A673 (cell line): ENCODE measurements at regions not wholly inside any gene's neighbourhood (a gene's known extent, or its start where the extent isn't known, plus 50 kb on each side); places are given as distances from the start of the nearest gene placed in this dataset.

ENCODE experiments used
- BruUV-seq: library from RNA; stranded (reverse); fragments of 400-500 nt; replicated peaks from 2 replicates; lab custom pipeline; 2021; lab: Mats Ljungman, UMichigan
- CTCF ChIA-PET: fragments of 300-600 bp; sonication (Branson Sonifier 250); formaldehyde crosslinking; loops from one replicate; lab custom pipeline; 2022; ENCODE audit warnings: antibody characterized with exemption; lab: Charles Lee
- POLR2A ChIA-PET: fragments of 300-600 bp; sonication (Branson Sonifier 250); formaldehyde crosslinking; loops from one replicate; lab custom pipeline; 2022; ENCODE audit warnings: antibody characterized with exemption; ENCODE audit not compliant: low non-redundant PET; lab: Charles Lee
- DNase-seq: peaks from one replicate; pipeline ENCODE4 v3.0.0-alpha.2; 2015; ENCODE audit warnings: low spot score
- H3K27ac ChIP-seq: fragments of 200-600 bp; sonication (generic); 2 replicates; pipeline ENCODE4 v1.5.1; 2016; ENCODE audit warnings: mixed run types, low read depth, mild to moderate bottlenecking, mixed read lengths, antibody characterized with exemption, low read length; ENCODE audit not compliant: poor library complexity, severe bottlenecking
- H3K27me3 ChIP-seq: fragments of 200-600 bp; sonication (generic); replicated peaks from 2 replicates; pipeline ENCODE4 v1.6.1; 2017; ENCODE audit warnings: mixed run types, low read depth, mild to moderate bottlenecking, mixed read lengths, antibody characterized with exemption, low read length; ENCODE audit not compliant: insufficient read depth, poor library complexity
- H3K36me3 ChIP-seq: fragments of 200-600 bp; sonication (generic); 2 replicates; pipeline ENCODE4 v1.6.1; 2016; ENCODE audit warnings: mixed run types, mild to moderate bottlenecking, mixed read lengths, antibody characterized with exemption, low read length; ENCODE audit not compliant: insufficient read depth, poor library complexity, severe bottlenecking
- H3K4me1 ChIP-seq: fragments of 200-600 bp; sonication (generic); 2 replicates; pipeline ENCODE4 v1.6.1; 2017; ENCODE audit warnings: mixed run types, mild to moderate bottlenecking, mixed read lengths, antibody characterized with exemption, low read length; ENCODE audit not compliant: insufficient read depth, poor library complexity, severe bottlenecking
- H3K4me3 ChIP-seq: fragments of 200-600 bp; sonication (generic); 2 replicates; pipeline ENCODE4 v1.5.1; 2016; ENCODE audit warnings: low read depth, mixed run types, mild to moderate bottlenecking, mixed read lengths, low read length; ENCODE audit not compliant: poor library complexity, severe bottlenecking
- H3K9me3 ChIP-seq: fragments of 200-600 bp; sonication (generic); 2 replicates; pipeline ENCODE4 v1.6.1; 2016; ENCODE audit warnings: mixed run types, low read depth, mild to moderate bottlenecking, mixed read lengths, antibody characterized with exemption, low read length; ENCODE audit not compliant: poor library complexity, severe bottlenecking
- CTCF ChIP-seq: fragments of 300-800, 200-600 bp; sonication (generic); conservative IDR thresholded peaks from 2 replicates; pipeline ENCODE4 v1.5.1; 2017; ENCODE audit warnings: low read depth, mild to moderate bottlenecking, antibody characterized with exemption, low read length, moderate library complexity, mixed read lengths
- EZH2 ChIP-seq: fragments of 200-600 bp; sonication (generic); IDR thresholded peaks from 2 replicates; pipeline ENCODE4 v1.6.1; 2017; ENCODE audit warnings: borderline replicate concordance, low read depth, mild to moderate bottlenecking, mixed read lengths, antibody characterized with exemption, low read length; ENCODE audit not compliant: poor library complexity, severe bottlenecking
- intact Hi-C: fragments of 100-400 bp; cut with micrococcal nuclease; formaldehyde crosslinking; loops from one replicate; pipeline ENCODE4 v1.10.0; 2022; ENCODE audit not compliant: unreplicated experiment

- ChIA-PET CTCF (no interaction called here), POLR2A (no interaction called here)
- no peaks in the 10 kb centered on the region for H3K27me3 ChIP-seq
- H3K4me1 ChIP-seq: no peaks in the 10 kb centered on the region
- BruUV-seq: no TSS peak
- no peak overlapping the region for H3K4me3 ChIP-seq
- TF ChIP-seq EZH2 (no peak), CTCF (no peak)
- H3K9me3 ChIP-seq: no peaks in the 10 kb centered on the region
- intact Hi-C loops: no loop called here
- H3K27ac ChIP-seq: no peak overlapping the region
- no peak for DNase-seq
- no peaks in the 10 kb centered on the region for H3K36me3 ChIP-seq
These were observed 169.9 kb upstream of the RBPJ start for GRCh38 chr4:26150948-26151347.

GRCh38 chr4:26151615-26152014, 169.2 kb upstream of the RBPJ start:
- POLR2A ChIA-PET: no interaction called here

GRCh38 chr4:26152056-26152455, 168.8 kb upstream of the RBPJ start:
- no TSS peak for BruUV-seq
- H3K36me3 ChIP-seq: no peaks in the 10 kb centered on the region
- no peaks in the 10 kb centered on the region for H3K4me1 ChIP-seq
- no peak for TF ChIP-seq CTCF
- no peak for TF ChIP-seq EZH2
- CTCF ChIA-PET: no interaction called here
- no peaks in the 10 kb centered on the region for H3K9me3 ChIP-seq
- intact Hi-C loops: no loop called here
- H3K27ac ChIP-seq: no peak overlapping the region
- H3K4me3 ChIP-seq: no peak overlapping the region
- DNase-seq: no peak
- POLR2A ChIA-PET: no interaction called here
- H3K27me3 ChIP-seq: no peaks in the 10 kb centered on the region

More at GRCh38 chr4:26151615-26152014, 169.2 kb upstream of the RBPJ start:
- no peak overlapping the region for H3K27ac ChIP-seq
- no TSS peak for BruUV-seq
- intact Hi-C loops: no loop called here
- no peaks in the 10 kb centered on the region for H3K4me1 ChIP-seq
- H3K9me3 ChIP-seq: no peaks in the 10 kb centered on the region
- TF ChIP-seq CTCF (no peak), EZH2 (no peak)
- H3K36me3 ChIP-seq: no peaks in the 10 kb centered on the region
- CTCF ChIA-PET: no interaction called here
- DNase-seq: no peak
- H3K4me3 ChIP-seq: no peak overlapping the region
- no peaks in the 10 kb centered on the region for H3K27me3 ChIP-seq
